GM21526 (cell line): ENCODE measurements at regions not wholly inside any gene's neighbourhood (a gene's known extent, or its start where the extent isn't known, plus 50 kb on each side); places are given as distances from the start of the nearest gene placed in this dataset.
"Not testable (repeated sequence)": the region's sequence is repeated elsewhere in the genome, so short reads cannot be mapped to it uniquely, and the experiment has no call there.

Experiments
- ATAC-seq: cut with Tn5 transposase; IDR thresholded peaks from one replicate; pipeline ENCODE4 v1.9.1; 2021; ENCODE audit warnings: moderate library complexity; ENCODE audit not compliant: unreplicated experiment, low FRiP score

DNA sequence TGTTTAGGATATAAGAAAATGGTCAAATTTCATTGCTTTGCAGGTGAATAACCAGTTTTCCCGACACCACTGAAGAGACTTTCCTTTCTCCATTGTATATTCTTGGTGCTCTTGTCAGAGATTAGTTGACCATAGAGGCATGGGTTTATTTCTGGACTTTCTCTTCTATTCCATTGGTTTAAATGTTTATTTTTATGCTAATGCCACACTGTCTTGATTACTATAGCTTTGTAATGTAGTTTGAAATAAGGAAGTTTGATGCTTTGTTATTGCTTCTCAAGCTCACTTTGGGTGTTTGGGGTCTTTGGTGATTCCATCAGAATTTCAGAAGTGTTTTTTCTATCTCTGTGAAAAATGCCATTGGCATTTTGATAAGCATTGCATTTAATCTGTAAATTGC, 190.0 kb upstream of the SPRY2 start:
- ATAC-seq = no peak

DNA sequence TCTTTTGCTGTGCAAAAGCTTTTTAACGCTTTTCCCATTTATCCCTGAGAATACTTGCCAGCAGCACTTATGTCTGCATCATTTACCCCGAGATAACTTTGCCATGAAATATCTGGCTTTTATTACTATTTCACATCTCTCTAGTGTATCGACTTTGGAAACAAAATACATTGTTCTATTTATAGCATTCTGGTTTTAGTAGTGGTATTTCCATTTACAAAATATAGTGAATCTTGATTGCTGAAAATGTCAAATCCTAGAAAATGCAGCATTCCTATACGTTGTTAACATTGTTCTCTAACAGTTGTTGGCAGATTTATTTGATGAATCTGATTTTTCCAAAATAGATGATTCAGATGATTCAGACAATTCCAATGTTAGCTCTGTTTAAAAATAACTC, 189.3 kb upstream of the SPRY2 start:
- ATAC-seq = no peak

DNA sequence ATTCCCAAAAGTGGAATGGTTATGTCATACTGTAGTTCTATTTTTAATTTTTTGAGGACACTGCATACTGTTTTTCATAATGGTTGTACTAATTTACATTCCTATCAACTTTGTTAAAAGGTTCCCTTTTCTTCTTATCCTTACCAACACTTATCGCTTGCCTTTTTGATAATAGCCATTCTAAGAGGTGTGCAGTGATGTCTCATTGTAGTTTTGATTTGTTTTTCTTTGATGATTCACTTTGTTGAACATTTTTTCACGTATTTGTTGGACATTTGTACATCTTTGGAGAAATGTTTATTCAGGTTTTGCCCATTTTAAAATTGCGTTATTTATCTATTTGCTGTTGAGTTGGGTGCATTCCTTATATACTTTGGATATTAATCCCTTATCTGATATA, 188.8 kb upstream of the SPRY2 start:
- no peak for ATAC-seq

DNA sequence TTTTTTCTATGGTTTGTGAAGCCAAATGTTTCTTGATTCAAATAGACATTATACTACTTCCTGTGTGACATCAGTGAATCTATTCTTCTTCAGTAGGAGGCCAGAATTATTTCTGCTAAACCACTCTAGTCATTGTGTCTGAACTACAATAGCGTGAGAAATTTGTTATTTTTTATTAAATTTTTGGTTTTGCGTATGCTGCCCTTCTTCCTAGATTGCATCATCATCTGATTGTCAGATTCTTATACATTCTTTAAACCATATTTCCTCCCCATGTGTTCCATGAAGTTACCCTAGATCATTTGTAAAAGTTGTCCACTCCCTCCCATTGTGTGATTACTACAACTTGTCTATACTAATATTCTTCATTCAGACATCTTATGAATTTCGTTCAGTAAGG, 187.8 kb upstream of the SPRY2 start:
- no peak for ATAC-seq

DNA sequence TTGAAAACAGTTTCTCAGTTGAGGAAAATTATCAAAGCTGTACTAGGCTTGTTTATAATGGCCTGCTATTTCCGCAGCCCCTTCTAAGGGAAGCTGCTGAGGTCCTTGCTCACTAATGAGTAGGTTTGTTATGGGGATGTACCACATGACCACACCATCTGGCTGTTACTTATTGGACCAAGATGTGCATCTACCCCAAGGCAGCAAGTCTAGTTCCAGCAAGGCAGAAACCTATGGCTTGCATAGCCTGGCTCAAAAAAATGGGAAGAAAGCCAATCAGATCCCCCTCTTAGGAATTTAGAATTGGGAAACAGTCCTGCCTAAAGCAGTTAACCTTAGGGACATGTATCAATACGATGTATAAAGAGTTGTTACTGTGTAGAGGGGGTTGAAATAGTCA, 186.5 kb upstream of the SPRY2 start:
- ATAC-seq = no peak

DNA sequence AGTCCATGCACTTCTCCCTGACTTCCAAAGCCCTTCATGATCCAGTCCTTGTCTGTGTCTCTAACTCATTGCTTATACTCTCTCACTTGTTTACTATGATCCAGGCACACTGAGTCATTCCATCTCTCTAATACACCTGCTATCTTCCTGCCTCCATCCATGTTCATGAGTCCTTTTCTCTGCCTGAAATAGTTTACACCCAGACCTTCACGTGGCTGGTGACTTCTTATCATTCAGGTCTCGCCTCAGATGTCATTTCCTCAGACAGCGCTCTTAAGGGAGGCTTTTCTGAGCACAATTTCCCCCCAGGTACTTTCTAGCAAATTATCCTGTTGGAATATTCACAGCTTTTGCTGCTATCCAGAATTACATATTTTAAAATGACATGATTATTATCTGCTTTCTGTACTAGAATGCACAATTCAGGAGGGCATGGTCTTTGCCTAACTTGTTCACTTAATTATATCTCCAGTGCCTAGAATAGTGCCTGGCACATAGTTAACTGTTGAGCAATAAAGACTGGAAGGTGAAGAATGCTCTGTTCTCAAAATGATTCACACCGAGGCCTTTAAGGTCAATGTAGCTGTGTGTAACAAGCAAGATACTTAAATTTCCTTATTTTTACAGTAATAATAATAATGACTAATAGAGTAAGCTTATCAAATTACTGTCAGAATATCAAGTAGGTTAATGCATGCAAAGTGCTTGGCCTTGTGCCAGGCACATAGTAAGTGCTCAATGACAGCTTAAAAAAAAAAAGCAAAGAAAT, 183.7 kb upstream of the SPRY2 start:
- no peak for ATAC-seq

DNA sequence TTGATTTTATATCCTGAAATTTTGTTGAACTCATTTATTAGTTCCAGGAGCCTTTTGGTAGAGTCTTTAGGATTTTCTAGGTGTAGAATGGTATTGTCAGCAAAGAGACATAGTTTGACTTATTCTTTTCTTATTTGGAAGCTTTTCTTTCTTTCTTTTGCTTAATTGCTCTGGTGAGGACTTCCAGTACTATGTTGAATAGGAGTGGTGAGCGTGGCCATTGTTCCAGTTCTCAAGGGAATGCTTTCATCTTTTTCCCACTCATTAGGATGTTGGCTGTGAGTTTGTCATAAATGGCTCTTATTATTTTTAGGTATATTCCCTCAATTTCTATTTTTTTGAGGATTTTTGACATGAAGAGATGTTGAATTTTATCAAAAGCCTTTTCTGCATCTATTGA, 182.2 kb upstream of the SPRY2 start:
- no peak for ATAC-seq

DNA sequence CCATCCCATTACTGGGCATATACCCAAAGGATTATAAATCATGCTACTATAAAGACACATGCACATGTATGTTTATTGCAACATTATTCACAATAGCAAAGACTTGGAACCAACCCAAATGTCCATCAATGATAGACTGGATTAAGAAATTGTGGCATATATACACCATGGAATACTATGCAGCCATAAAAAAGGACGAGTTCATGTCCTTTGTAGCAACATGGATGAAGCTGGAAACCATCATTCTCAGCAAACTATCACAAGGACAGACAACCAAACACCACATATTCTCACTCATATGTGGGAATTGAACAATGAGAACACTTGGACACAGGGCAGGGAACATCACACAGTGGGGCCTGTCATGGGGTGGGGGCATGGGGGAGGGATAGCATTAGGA, 181.5 kb upstream of the SPRY2 start:
- ATAC-seq = not testable (repeated sequence)

DNA sequence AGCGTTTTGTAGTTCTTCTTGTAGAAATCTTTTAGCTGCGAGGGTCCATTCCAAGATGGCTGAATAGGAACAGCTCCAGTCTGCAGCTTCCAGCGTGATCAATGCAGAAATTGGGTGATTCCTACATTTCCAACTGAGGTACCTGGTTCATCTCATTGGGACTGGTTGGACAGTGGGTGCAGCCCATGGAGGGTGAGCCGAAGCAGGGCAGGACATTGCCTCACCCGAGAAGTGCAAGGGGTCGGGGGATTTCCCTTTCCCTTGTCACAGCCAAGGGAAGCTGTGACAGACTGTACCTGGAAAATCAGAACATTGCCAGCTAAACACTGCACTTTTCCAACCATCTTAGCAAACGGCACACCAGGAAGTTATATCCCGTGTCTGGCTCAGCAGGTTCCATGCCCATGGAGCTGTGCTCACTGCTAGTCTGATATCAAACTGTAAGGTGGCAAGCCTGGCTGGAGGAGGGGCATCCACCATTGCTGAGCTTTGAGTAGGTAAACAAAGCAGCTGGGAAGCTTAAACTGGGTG, 176.0 kb upstream of the SPRY2 start:
- ATAC-seq = no peak

DNA sequence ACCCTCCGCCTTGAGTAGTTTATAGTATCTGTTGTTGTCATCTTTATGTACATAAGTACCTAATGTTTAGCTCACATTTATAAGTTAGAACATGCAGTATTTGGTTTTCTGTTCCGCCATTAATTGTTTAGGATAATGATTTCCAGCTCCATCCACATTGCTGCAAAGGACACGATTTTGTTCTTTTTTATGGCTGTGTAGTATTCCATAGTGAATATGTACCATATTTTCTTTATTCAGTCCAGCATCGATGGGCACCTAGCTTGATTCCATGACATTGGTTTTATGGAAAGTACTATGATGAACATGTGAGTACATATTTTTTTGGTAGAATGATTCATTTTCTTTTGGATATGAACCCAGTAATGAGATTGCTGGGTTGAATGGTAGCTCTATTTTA, 174.4 kb upstream of the SPRY2 start:
- no peak for ATAC-seq

DNA sequence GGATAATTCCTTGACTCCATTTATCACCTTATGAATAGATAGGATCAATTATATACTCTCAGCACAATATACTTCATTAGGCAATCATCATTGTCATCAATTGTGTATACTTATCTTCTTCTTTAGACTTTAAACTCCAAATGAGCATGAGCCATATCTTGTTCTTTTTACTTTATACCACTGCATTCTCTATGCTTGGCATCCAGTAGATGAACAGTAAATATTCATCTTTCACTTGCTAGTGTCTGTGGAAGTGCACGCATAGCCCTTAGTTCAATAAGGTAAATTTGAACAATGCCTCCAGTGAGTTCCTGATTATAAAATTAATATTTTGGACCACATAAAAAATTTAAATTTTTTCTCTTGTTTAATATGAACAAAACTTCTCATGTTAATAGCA, 172.3 kb upstream of the SPRY2 start:
- ATAC-seq = no peak

DNA sequence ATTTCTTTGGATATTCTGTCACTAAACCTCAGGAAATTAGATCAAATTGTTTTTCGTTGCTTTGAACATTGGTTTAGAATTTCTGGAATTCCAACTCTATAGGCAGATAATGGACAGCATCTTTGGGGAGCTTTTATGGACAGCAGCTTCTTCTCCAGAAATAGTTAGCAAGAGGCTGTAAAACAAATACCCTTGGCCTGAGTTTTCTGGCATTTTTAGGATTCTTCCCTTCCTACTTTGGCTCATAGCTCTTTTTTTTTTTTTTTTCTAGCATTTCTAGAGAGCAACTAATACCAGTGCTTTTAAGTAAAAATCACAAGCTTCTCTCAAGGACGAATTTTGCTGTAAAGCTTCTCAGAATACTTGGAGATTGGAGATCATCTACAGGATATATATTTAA, 169.8 kb upstream of the SPRY2 start:
- no peak for ATAC-seq

DNA sequence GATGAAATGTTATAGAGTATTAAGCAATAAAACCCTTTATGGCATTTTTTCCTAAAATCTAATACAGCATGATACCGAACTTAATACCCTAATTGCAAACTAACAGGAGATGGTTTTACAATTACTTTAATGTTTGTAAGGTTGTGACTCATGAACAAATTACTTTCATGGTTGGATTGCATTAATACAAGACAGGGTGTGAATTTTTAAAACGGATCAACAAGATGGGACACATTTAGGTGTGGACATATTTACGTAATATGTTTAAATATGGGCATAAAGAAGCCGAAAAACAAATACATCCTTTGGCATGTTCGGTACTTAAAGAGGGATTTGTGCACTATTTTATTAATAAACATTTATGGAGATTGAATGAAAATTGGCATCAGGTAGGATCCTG, 168.3 kb upstream of the SPRY2 start:
- ATAC-seq = no peak

DNA sequence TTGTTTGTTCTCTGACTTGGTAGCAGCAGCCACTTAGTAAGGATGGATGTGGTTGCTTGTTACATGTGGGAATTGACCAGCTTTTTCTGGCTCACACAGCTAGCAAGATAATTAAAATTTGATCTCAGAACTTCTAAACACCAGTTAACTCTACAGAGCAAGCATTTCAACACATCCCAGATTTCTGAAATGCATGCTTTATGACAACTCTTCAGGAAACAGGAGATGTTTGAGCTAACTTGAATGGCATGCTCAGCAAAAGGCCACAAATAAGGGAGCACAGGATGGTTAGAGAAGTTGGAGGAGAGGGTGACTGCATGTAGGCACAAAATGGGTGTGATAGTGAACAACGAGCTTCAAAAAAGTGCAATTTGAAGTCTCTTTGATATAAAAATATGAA, 167.1 kb upstream of the SPRY2 start:
- ATAC-seq = no peak

DNA sequence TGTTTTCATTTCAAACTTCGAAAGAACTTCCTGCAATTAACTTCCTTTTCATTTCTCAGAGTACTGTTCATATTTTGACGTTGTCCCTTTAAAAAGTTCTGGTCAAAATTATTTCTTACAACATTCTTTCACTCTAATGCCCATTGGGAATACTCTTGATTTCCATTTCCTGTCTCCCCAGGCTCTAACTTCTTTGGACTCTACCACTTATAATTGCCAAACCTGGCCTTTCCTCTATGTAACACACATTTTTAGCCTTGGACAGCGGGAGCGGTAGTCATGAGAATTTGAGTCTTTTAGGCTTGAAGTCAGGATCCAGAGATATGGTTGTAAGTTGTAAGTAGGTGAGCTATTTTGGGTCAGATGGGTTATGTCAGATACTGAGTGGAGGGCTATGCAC, 163.5 kb upstream of the SPRY2 start:
- no peak for ATAC-seq

DNA sequence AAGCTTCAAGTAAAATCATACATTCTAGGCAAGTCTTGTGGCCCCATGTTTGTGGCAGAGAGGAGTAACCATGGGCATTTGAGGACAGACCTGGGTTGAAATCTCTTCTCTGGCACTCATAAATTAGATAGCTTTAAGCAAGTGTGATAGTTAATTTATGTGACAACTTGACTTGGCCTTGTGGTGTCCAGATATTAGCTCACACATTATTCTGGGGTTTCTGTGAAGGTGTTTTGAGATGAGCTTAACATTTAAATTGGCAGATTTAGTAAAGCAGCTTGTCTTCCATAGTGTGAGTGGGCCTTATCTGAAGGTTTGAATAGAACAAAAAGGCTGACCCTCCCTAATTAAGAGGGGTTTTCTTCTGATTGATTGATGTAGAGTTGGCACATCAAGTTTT, 161.4 kb upstream of the SPRY2 start:
- no peak for ATAC-seq

DNA sequence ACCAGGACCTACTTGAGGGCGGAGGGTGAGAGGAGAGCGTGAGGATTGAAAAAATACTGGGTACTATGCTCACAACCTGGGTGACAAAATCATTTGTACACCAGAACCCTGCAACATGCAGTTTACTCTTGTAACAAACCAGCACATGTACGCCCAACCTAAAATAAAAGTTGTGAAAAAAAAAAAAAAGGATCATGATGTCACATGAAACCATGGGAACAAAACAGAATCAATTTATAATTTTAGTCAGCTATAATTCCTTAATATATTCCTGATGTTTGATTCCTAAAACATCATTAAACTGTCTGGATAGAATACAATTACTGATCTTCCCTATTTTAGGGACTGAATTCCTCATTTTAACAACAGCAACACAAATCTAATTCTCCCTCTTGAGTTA, 160.6 kb upstream of the SPRY2 start:
- no peak for ATAC-seq

DNA sequence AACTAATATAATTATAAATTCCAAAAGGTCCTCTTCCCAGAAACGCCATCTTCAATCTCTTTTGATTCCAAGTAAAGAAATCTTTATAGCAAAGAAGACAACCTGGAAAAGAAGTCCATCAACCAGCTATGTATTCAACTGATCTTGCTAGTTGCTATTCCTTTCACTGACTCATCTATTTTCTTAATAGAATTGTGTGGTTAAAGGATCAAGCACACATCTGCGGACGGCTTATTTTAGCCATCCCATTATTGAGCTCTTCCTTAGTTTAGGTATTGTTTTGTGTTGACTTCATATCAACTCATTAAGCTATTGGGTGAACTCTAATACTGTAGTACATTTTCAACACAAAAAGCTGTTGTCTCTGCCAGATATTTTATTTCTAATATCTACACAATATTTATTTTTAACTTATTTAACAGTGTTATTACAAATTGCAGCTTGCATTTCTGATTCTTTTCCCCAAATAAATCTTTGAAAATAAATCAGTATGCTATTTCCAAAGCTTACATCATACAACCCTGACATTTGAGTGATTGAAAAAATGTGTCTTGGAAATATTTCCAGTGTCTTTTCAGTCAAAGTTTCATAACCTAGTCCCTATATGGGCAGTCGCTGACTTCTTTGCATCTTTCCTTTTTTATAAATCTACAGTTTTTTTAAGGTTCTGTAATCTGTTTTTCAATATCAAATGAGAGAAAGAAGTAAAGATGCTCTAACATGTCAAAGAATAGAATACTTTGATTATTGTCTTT, 158.8 kb upstream of the SPRY2 start:
- ATAC-seq = no peak

DNA sequence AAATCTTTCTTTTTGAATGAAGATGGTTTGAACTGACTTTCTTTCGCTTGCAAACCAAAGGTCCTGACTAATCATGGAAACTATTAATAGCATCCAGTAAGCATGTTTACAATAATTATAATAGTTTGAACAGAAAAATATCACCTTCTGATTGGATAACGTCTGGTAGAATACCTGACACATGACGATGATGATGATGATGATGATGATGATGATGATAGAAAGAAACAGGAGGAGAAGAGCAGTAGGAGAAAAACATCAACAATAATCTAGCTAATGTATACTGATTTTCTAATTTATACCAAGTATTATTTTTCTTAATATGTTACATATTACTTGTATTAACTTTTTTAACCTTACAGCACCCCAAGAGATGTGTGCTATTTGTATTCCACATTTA, 157.5 kb upstream of the SPRY2 start:
- ATAC-seq = no peak

DNA sequence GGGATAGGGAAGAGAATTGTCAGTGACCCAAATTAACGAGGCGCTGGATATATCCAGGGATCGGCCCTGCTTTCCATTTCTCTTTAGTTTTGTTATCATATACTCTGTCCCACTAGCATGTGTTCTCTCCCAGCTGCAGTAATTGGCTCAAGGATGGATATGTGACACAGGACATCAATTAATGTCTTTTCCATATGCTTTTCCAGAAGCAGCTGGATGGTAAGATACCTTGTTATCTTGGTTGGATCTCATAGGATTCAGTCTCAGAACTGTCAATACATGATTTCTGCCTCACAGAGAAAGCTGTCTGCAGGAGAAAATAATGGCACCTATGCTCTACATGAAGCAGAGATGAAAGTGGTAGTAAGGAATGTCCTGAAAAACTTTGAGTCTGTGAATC, 157.1 kb upstream of the SPRY2 start:
- no peak for ATAC-seq

DNA sequence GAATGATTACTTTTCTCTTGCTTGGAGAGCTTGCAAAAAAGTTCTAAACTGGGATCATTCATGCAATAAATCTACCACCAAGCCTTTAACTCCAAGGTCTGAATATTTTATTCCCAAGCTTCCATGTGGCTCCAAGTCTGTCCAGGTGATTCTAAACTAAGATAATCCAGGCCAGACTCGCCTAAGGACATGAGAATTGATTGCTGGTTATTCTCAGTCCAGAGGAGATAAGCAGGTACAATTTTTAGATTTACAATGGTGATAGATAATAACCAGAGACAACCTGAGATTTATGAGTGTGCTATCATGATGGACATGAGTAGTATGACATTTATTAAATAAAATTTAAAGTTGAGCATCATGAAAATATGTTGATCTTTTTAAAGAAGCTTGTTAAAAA, 156.5 kb upstream of the SPRY2 start:
- ATAC-seq = no peak
